Endothelial cell of umbilical vein (primary cell): ENCODE measurements at regions not wholly inside any gene's neighbourhood (a gene's known extent, or its start where the extent isn't known, plus 50 kb on each side); places are given as distances from the start of the nearest gene placed in this dataset.

ENCODE experiments used
- BruUV-seq: library from RNA; stranded (reverse); fragments of 400-500 nt; replicated peaks from 2 replicates; lab custom pipeline; 2021; lab: Mats Ljungman, UMichigan
- CTCF ChIA-PET: fragments of 300-600, 350-600 bp; sonication (Branson Sonifier 250); formaldehyde crosslinking; loops from one replicate; lab custom pipeline; 2021; ENCODE audit warnings: antibody characterized with exemption, inconsistent platforms; lab: Charles Lee
- POLR2A ChIA-PET: fragments of 300-600, 350-600 bp; sonication (Branson Sonifier 250); formaldehyde crosslinking; loops from one replicate; lab custom pipeline; 2021; ENCODE audit warnings: antibody characterized with exemption, inconsistent platforms; lab: Charles Lee
- DNase-seq: peaks from one replicate; pipeline ENCODE4 v3.0.0-alpha.2; 2011; ENCODE audit warnings: low read depth, low spot score
- FAIRE-seq: peaks from 2 replicates; lab custom pipeline; 2011; peaks lifted over from hg19 to GRCh38; lab: Jason Lieb, UNC
- H2AFZ ChIP-seq: 2 replicates; pipeline ENCODE4 v1.6.0; 2012; ENCODE audit warnings: low read depth, low read length, control low read depth, inconsistent platforms
- H3K27ac ChIP-seq: 2 replicates; pipeline ENCODE4 v1.5.1; 2011; ENCODE audit warnings: low read depth, mild to moderate bottlenecking, control low read depth, low read length, moderate library complexity; ENCODE audit not compliant: insufficient read depth
- H3K27me3 ChIP-seq, 2 experiments: 2 replicates each; pipeline versions ENCODE4 v1.6.0 to v1.6.1; 2011; ENCODE audit warnings: low read length in 2 of 2, mixed read lengths in 1 of 2; ENCODE audit not compliant: control insufficient read depth in 2 of 2, insufficient read depth in 2 of 2
- H3K36me3 ChIP-seq, 2 experiments: 2 replicates in 1 of 2; 3 replicates in 1 of 2; pipeline ENCODE4 v1.5.1; 2011; ENCODE audit warnings: low read length in 2 of 2, mild to moderate bottlenecking in 1 of 2, moderate library complexity in 1 of 2; ENCODE audit not compliant: control insufficient read depth in 2 of 2, insufficient read depth in 2 of 2; ENCODE audit errors: extremely low read depth in 1 of 2
- H3K4me1 ChIP-seq: 3 replicates; pipeline ENCODE4 v1.5.1; 2011; ENCODE audit warnings: mild to moderate bottlenecking, low read length; ENCODE audit not compliant: control insufficient read depth, insufficient read depth; ENCODE audit errors: extremely low read depth
- H3K4me2 ChIP-seq: 2 replicates; pipeline ENCODE4 v1.6.1; 2011; ENCODE audit warnings: low read length, control low read depth, mixed read lengths; ENCODE audit not compliant: insufficient read depth
- H3K4me3 ChIP-seq, 3 experiments: fragments of 200-600 bp in 1 of 3; sonication (generic), shearing (Covaris generic) in 1 of 3; replicated peaks in 1 of 3; 2 replicates each; pipeline ENCODE4 v1.5.1; 2011 to 2016; ENCODE audit warnings: control low read depth in 3 of 3, low read length in 3 of 3, mild to moderate bottlenecking in 2 of 3, inconsistent platforms in 1 of 3, low read depth in 1 of 3, moderate library complexity in 1 of 3; ENCODE audit not compliant: insufficient read depth in 1 of 3
- H3K79me2 ChIP-seq: 2 replicates; pipeline ENCODE4 v1.6.0; 2012; ENCODE audit warnings: low read length, inconsistent platforms; ENCODE audit not compliant: control insufficient read depth, insufficient read depth
- H3K9ac ChIP-seq: replicated peaks from 2 replicates; pipeline ENCODE3; 2011; ENCODE audit warnings: low read length, control low read depth; ENCODE audit not compliant: insufficient read depth; ENCODE audit errors: extremely low read depth
- H3K9me1 ChIP-seq: replicated peaks from 3 replicates; pipeline ENCODE4 v1.6.0; 2011; ENCODE audit warnings: mild to moderate bottlenecking, low read length; ENCODE audit not compliant: control insufficient read depth, insufficient read depth; ENCODE audit errors: extremely low read depth
- H3K9me3 ChIP-seq: replicated peaks from 2 replicates; pipeline ENCODE4 v1.5.1; 2012; ENCODE audit warnings: low read length, inconsistent platforms; ENCODE audit not compliant: control insufficient read depth, insufficient read depth
- H4K20me1 ChIP-seq: replicated peaks from 2 replicates; pipeline ENCODE3; 2011; ENCODE audit warnings: mild to moderate bottlenecking, low read length; ENCODE audit not compliant: control insufficient read depth, insufficient read depth; ENCODE audit errors: extremely low read depth
- EZH2 ChIP-seq: IDR thresholded peaks from 2 replicates; pipeline ENCODE4 v1.6.1; 2012; ENCODE audit warnings: borderline replicate concordance, low read depth, mild to moderate bottlenecking, moderate library complexity, low read length, inconsistent platforms; ENCODE audit not compliant: severe bottlenecking
- FOS ChIP-seq: IDR thresholded peaks from 2 replicates; pipeline ENCODE4 v1.6.1; 2011; ENCODE audit warnings: mild to moderate bottlenecking, low read length, moderate library complexity, borderline replicate concordance; ENCODE audit not compliant: insufficient read depth
- GATA2 ChIP-seq: IDR thresholded peaks from 2 replicates; pipeline ENCODE4 v1.7.0; 2011; ENCODE audit warnings: low read depth, mild to moderate bottlenecking, moderate library complexity, mixed read lengths, low read length; ENCODE audit not compliant: insufficient read length, insufficient read depth
- JUN ChIP-seq: IDR thresholded peaks from 2 replicates; pipeline ENCODE4 v1.6.1; 2011; ENCODE audit warnings: borderline replicate concordance, low read depth; ENCODE audit not compliant: insufficient read length, insufficient read depth
- MYC ChIP-seq: IDR thresholded peaks from one replicate; pipeline ENCODE4 v1.6.1; 2011; ENCODE audit warnings: mild to moderate bottlenecking, low read depth, low read length
- POLR2A ChIP-seq: IDR thresholded peaks from 2 replicates; pipeline ENCODE4 v1.6.1; 2012; ENCODE audit warnings: low read depth, mild to moderate bottlenecking, control low read depth, low read length
- POLR2AphosphoS5 ChIP-seq: IDR thresholded peaks from 2 replicates; pipeline ENCODE4 v1.6.1; 2012; ENCODE audit warnings: low read depth, mild to moderate bottlenecking, control low read depth, low read length, moderate library complexity; ENCODE audit not compliant: insufficient read depth
- dilution Hi-C: fragments of 300-500 bp; cut with MboI; formaldehyde crosslinking; loops from one replicate; pipeline ENCODE4 v1.15.0; 2019; ENCODE audit warnings: low sequenced_read_pairs; ENCODE audit not compliant: extremely low pct_ligation_motif_present
- intact Hi-C: fragments of 100-400 bp; cut with micrococcal nuclease; formaldehyde crosslinking; loops from one replicate; pipeline ENCODE4 v1.10.0; 2022
- TF ChIP-seq, protein P1 (sequence below): IDR thresholded peaks from 2 replicates; pipeline ENCODE4 v1.6.1; 2011; ENCODE audit not compliant: insufficient read depth, insufficient read length
- TF ChIP-seq, protein P2 (sequence below), 2 donors: IDR thresholded peaks; 1 replicate in 1 of 2; 2 replicates in 1 of 2; pipeline ENCODE4 v1.5.1; 2011; ENCODE audit warnings: low read length in 2 of 2, mild to moderate bottlenecking in 2 of 2, moderate library complexity in 2 of 2, control low read depth in 1 of 2, inconsistent platforms in 1 of 2, low read depth in 1 of 2; ENCODE audit not compliant: insufficient read depth in 1 of 2; ENCODE audit errors: extremely low read depth in 1 of 2

DNA sequence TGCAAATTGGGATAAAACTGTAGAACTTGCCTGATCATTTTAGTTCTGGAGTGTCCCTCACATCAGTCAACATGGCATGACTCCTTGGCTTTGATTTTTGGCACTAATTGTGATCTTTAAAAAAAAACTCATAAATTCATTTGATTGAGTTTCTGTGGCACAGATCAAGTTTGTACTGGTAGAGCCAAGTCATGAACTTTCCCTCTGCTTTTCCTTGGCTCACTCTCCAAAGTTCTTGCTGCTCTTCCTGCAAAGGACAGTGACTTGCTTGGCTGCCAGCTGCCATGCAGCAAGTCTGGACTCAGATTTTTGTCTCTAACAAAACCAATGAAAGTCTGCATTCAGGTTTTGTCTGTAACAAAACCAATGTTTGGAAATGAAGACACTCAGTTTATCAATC, 115.5 kb downstream of the RFX6 start:
- Histone ChIP-seq H3K27ac (no peak overlapping the region), H3K4me2 (no peak overlapping the region), H3K9me3 (no peaks in the 10 kb centered on the region), H3K27me3 (no peaks in the 10 kb centered on the region), H4K20me1 (no peaks in the 10 kb centered on the region), H3K9me1 (no peaks in the 10 kb centered on the region), H3K79me2 (no peaks in the 10 kb centered on the region), H3K4me1 (no peaks in the 10 kb centered on the region), H3K9ac (no peak overlapping the region), H3K4me3 (no peak overlapping the region), H2AFZ (no peak overlapping the region), H3K36me3 (no peaks in the 10 kb centered on the region)
- no TSS peak for BruUV-seq
- dilution Hi-C loops = no loop called here
- FAIRE-seq (no peak), DNase-seq (no peak)
- ChIA-PET CTCF (no interaction called here), POLR2A (no interaction called here)
- intact Hi-C loops = no loop called here
- TF ChIP-seq EZH2 = no peak
- TF ChIP-seq FOS = no peak
- no peak for TF ChIP-seq MYC
- no peak for TF ChIP-seq POLR2AphosphoS5
- TF ChIP-seq, protein P1, sequence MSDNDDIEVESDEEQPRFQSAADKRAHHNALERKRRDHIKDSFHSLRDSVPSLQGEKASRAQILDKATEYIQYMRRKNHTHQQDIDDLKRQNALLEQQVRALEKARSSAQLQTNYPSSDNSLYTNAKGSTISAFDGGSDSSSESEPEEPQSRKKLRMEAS = no peak
- TF ChIP-seq, protein P2, sequence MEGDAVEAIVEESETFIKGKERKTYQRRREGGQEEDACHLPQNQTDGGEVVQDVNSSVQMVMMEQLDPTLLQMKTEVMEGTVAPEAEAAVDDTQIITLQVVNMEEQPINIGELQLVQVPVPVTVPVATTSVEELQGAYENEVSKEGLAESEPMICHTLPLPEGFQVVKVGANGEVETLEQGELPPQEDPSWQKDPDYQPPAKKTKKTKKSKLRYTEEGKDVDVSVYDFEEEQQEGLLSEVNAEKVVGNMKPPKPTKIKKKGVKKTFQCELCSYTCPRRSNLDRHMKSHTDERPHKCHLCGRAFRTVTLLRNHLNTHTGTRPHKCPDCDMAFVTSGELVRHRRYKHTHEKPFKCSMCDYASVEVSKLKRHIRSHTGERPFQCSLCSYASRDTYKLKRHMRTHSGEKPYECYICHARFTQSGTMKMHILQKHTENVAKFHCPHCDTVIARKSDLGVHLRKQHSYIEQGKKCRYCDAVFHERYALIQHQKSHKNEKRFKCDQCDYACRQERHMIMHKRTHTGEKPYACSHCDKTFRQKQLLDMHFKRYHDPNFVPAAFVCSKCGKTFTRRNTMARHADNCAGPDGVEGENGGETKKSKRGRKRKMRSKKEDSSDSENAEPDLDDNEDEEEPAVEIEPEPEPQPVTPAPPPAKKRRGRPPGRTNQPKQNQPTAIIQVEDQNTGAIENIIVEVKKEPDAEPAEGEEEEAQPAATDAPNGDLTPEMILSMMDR (IDR thresholded peaks at IDR 0.05; ENCODE audit: extremely low read depth in 1 of 2, insufficient read depth in 1 of 2, low read depth in 1 of 2, low read length in 2 of 2) = no peak
- no peak for TF ChIP-seq JUN
- TF ChIP-seq POLR2A = no peak
- TF ChIP-seq GATA2 = no peak
